Activated CD4-positive, alpha-beta T cell treated with anti-CD3 and anti-CD28 coated beads, Interleukin-2, amount 10 ng/mL, durations not matched to agents 7 days and 5 days (primary cell): ENCODE measurements at regions not wholly inside any gene's neighbourhood (a gene's known extent, or its start where the extent isn't known, plus 50 kb on each side); places are given as distances from the start of the nearest gene placed in this dataset.
"Not testable (repeated sequence)": the region's sequence is repeated elsewhere in the genome, so short reads cannot be mapped to it uniquely, and the experiment has no call there.

ENCODE experiments used
- CTCF ChIA-PET: fragments of 350-600 bp; sonication (Branson Sonifier 250); formaldehyde crosslinking; loops from one replicate; lab custom pipeline; 2021; ENCODE audit warnings: antibody characterized with exemption; lab: Charles Lee
- POLR2A ChIA-PET: fragments of 350-600 bp; sonication (Branson Sonifier 250); formaldehyde crosslinking; loops from one replicate; lab custom pipeline; 2021; ENCODE audit warnings: antibody characterized with exemption; lab: Charles Lee
- DNase-seq: peaks from one replicate; pipeline ENCODE4 v3.0.0-alpha.2; 2020
- H3K27ac Mint-ChIP-seq: one replicate; pipeline ENCODE4 v1.8.0; 2021; ENCODE audit warnings: mild to moderate bottlenecking, moderate library complexity, mixed read lengths
- H3K27me3 Mint-ChIP-seq: one replicate; pipeline ENCODE4 v1.8.0; 2021; ENCODE audit warnings: mixed read lengths
- H3K36me3 Mint-ChIP-seq: one replicate; pipeline ENCODE4 v1.8.0; 2021; ENCODE audit warnings: low read depth, mixed read lengths
- H3K4me1 Mint-ChIP-seq: one replicate; pipeline ENCODE4 v1.8.0; 2021; ENCODE audit warnings: mixed read lengths
- H3K4me3 Mint-ChIP-seq: one replicate; pipeline ENCODE4 v1.8.0; 2021; ENCODE audit warnings: mild to moderate bottlenecking, moderate library complexity, mixed read lengths
- H3K9me3 Mint-ChIP-seq: one replicate; pipeline ENCODE4 v1.8.0; 2021; ENCODE audit warnings: mixed read lengths

DNA sequence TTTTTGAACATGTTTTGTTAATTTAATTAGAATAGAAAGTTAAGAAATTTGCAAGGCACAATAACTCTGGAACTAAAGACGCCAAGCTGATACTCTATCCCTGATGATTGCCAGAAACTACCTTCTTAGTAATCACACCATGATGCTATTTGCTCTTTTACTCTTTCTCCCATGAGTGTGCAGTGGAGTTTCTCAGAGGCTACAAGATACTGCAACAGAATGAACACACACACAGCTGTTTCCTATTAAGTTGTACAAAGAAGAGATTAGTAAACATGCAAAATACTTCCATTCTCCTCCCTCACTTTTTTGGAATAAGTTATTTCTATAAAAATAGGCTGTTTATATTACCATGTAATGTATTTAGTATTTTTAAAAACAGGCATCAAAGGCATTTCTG, 1367.5 kb downstream of the AACS start:
- no peaks in the 10 kb centered on the region for H3K9me3 Mint-ChIP-seq
- no peak overlapping the region for H3K4me3 Mint-ChIP-seq
- H3K27me3 Mint-ChIP-seq = no peaks in the 10 kb centered on the region
- H3K36me3 Mint-ChIP-seq = no peaks in the 10 kb centered on the region
- ChIA-PET CTCF (no interaction called here), POLR2A (no interaction called here)
- H3K27ac Mint-ChIP-seq = no peak overlapping the region
- no peaks in the 10 kb centered on the region for H3K4me1 Mint-ChIP-seq
- no peak for DNase-seq

DNA sequence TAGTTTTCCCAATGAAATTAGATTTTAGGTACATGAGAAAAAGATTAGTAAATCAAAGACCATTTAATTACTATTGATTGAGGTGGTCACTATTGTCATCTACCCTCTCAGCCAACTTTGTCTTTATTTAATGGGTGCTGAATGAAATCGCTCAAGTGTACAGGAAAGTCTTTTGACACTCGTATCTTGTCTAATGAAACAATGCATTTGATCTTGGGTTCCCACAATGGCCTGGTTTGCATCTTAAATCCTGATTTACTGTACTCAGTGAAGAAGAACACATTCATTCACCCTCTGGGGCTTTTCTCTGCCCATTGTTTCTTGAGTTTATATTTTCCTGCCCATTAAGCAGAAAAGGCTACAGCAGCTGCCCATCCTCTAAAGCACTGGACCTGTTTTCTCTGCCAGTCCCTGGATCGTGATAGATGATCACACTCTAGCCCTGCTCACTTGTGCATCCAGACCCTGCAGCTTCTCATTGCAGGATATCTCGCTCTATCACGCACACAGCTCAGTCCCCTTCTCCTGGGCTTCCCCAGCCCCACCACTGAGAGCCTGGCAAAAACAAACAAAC, 1369.3 kb downstream of the AACS start:
- H3K4me3 Mint-ChIP-seq = no peak overlapping the region
- no peak overlapping the region for H3K27ac Mint-ChIP-seq
- no peaks in the 10 kb centered on the region for H3K9me3 Mint-ChIP-seq
- no peaks in the 10 kb centered on the region for H3K27me3 Mint-ChIP-seq
- ChIA-PET POLR2A (no interaction called here), CTCF (no interaction called here)
- no peak for DNase-seq
- H3K36me3 Mint-ChIP-seq = no peaks in the 10 kb centered on the region
- no peaks in the 10 kb centered on the region for H3K4me1 Mint-ChIP-seq

DNA sequence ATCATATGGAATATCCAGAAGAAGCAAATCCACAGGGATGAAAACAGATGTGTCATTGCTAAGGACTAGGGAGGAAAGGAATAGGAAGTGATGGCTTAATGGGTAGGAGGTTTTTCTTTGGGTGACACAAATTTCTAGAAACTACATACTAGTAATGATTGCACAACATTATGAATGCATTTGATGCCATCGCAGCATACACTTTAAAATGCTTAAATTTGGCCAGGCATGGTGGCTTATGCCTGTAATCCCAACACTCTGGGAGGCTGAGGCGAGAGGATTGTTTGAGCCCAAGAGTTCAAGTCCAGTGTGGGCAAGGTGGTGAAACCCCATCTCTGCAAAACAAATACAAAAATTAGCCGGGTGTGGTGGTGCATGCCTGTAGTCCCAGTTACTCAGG, 1370.8 kb downstream of the AACS start:
- H3K4me1 Mint-ChIP-seq = no peaks in the 10 kb centered on the region
- ChIA-PET CTCF (no interaction called here), POLR2A (no interaction called here)
- no peaks in the 10 kb centered on the region for H3K9me3 Mint-ChIP-seq
- no peak overlapping the region for H3K27ac Mint-ChIP-seq
- H3K36me3 Mint-ChIP-seq = no peaks in the 10 kb centered on the region
- H3K4me3 Mint-ChIP-seq = no peak overlapping the region
- H3K27me3 Mint-ChIP-seq = no peaks in the 10 kb centered on the region
- DNase-seq = no peak

DNA sequence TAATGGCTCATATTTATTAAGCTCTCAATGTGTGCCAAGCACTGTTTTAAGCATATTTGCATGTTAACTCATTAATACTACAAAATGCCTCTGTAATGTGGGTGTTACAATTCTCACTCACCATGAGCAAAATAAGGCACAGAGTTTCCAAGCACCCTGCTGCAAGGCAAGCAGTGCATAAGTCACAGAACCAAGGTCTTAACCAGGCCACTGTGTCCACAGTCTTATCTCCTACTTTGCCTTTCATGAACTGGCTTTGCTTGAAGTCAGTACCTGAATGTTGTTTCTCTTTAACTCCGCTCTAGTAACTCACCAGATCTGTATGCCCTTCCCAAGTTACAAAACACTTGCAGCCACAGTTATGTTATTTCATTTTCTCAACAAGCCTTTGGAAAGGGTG, 1372.7 kb downstream of the AACS start:
- Mint-ChIP-seq H3K27ac (no peak overlapping the region), H3K4me1 (no peaks in the 10 kb centered on the region), H3K4me3 (no peak overlapping the region), H3K9me3 (peaks cover 2% of the 10 kb centered on the region), H3K27me3 (no peaks in the 10 kb centered on the region), H3K36me3 (no peaks in the 10 kb centered on the region)
- no peak for DNase-seq
- POLR2A ChIA-PET = no interaction called here
- CTCF ChIA-PET = no interaction called here

DNA sequence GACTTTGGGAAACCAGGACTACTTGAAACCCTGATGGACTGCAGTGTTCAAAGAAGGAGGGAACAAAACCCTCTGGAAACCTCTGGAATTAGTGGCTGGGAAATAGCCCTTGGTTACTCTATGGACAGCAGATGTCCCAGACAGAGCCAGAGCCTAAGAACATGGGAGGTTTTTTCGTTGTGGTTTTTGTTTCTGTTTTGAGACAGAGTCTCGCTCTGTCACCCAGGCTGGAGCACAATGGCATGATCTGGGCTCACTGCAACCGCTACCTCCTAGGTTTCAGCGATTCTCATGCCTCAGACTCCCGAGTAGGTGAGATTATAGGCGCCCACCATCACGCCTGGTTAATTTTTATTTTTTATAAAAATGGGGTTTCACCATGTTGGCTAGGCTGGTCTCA, 1378.7 kb downstream of the AACS start:
- CTCF ChIA-PET = no interaction called here
- Mint-ChIP-seq H3K27ac (no peak overlapping the region), H3K4me1 (no peaks in the 10 kb centered on the region), H3K4me3 (no peak overlapping the region), H3K9me3 (peaks cover 6% of the 10 kb centered on the region), H3K36me3 (no peaks in the 10 kb centered on the region), H3K27me3 (no peaks in the 10 kb centered on the region)
- DNase-seq = no peak
- POLR2A ChIA-PET = no interaction called here

DNA sequence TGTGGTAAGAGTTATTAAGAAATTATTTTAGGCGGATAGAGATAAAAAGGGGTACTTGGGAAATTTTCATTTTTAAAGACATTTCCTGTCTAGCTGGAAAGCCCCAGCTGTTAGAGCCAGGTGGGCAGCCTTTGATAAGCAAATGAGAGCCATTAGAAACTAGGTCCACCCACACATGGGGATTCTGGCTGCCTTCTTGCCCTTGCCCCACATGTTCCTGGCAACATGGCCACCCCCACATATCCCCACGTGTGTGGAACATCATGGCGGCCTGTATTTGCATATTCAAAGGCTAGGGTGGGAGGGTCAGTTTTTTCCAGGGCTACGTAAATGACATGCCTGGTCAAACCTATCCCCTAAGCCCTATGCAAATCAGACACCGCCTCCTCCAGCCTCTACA, 1382.1 kb downstream of the AACS start:
- Mint-ChIP-seq H3K9me3 (peaks cover 8% of the 10 kb centered on the region), H3K27ac (no peak overlapping the region), H3K27me3 (no peaks in the 10 kb centered on the region), H3K36me3 (no peaks in the 10 kb centered on the region), H3K4me1 (no peaks in the 10 kb centered on the region), H3K4me3 (no peak overlapping the region)
- CTCF ChIA-PET = no interaction called here
- POLR2A ChIA-PET = no interaction called here
- no peak for DNase-seq

DNA sequence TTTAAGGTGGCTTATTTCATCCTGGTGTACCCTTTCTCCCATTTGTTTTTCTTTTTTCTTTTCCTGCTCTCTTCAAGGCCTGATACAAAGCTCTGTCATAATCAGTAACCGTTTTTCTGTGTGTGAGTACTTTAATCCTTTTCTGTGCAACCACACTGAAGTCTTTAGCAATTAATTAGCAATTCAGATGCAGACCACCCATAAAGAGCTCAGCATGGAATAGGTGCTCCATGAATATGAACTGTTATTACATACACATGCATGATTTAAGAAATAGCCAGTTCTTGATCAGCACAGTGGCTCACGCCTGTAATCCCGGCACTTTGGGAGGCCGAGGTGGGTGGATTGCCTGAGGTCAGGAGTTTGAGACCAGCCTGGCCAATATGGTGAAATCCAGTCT, 1386.6 kb downstream of the AACS start:
- H3K4me3 Mint-ChIP-seq = no peak overlapping the region
- no peaks in the 10 kb centered on the region for H3K36me3 Mint-ChIP-seq
- H3K9me3 Mint-ChIP-seq = peaks cover 8% of the 10 kb centered on the region
- ChIA-PET POLR2A (no interaction called here), CTCF (no interaction called here)
- no peaks in the 10 kb centered on the region for H3K27me3 Mint-ChIP-seq
- no peak overlapping the region for H3K27ac Mint-ChIP-seq
- H3K4me1 Mint-ChIP-seq = no peaks in the 10 kb centered on the region
- no peak for DNase-seq

DNA sequence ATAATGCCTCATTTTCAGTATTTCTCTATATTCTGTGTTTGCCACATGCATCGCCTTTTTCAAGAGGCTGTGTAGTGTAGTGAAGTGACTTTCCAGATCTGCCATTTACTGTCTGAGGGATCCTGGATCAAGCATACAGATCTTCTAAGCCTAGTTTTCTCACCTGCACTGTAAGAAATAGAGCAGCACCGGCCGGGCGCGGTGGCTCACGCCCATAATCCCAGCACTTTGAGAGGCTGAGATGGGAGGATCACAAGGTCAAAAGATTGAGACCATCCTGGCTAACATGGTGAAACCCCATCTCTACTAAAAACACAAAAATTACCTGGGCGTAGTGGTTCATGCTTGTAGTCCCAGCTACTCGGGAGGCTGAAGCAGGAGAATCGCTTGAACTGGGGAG, 1387.5 kb downstream of the AACS start:
- H3K27me3 Mint-ChIP-seq, H3K4me3 Mint-ChIP-seq, H3K36me3 Mint-ChIP-seq, DNase-seq, POLR2A ChIA-PET, H3K4me1 Mint-ChIP-seq, H3K9me3 Mint-ChIP-seq, H3K27ac Mint-ChIP-seq, CTCF ChIA-PET: not testable (repeated sequence)

DNA sequence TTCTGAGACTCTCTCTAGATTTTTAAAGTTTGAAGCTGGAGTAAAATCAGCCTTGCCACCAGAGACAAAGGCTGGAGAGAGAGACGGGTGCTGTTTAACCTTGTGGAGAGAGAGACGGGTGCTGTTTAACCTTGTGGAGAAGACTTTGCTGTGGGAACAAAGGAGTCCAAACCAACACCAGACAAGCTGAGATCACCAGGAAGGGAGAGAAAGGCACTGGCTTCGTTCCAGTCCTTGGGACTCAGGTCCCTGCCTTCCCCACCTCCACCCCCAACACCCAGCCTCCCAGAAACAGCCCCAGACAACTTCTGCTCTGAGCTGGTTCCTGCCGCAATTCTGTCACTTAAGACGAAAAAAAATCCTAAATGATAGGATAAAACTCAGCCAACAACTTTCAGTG, 1389.3 kb downstream of the AACS start:
- Mint-ChIP-seq H3K36me3 (no peaks in the 10 kb centered on the region), H3K27ac (no peak overlapping the region), H3K4me1 (no peaks in the 10 kb centered on the region), H3K9me3 (peaks cover 1% of the 10 kb centered on the region), H3K4me3 (no peak overlapping the region), H3K27me3 (no peaks in the 10 kb centered on the region)
- ChIA-PET CTCF (no interaction called here), POLR2A (no interaction called here)
- no peak for DNase-seq

DNA sequence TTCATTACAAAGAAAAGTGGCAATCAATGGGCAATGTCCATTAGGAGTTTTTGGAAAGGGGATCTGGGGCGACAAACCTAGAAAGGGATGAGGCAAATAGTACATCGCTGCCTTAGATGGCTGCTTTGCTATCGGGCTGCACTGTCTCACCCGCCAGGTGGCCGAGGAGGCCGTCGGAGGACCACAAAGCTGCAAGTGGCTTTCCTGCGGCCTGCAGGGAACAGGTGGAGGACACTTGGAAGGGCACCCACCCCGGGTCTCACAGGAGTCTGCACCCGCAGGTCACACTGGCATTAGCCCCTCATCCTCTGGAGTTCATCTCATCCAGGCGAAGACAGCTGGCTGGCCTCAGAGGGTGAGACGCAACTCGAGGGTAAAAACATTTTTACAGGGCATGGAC, 1392.5 kb downstream of the AACS start:
- no peak for DNase-seq
- Mint-ChIP-seq H3K27me3 (no peaks in the 10 kb centered on the region), H3K36me3 (no peaks in the 10 kb centered on the region), H3K4me3 (no peak overlapping the region), H3K27ac (no peak overlapping the region), H3K4me1 (no peaks in the 10 kb centered on the region), H3K9me3 (no peaks in the 10 kb centered on the region)
- POLR2A ChIA-PET = no interaction called here
- CTCF ChIA-PET = no interaction called here

DNA sequence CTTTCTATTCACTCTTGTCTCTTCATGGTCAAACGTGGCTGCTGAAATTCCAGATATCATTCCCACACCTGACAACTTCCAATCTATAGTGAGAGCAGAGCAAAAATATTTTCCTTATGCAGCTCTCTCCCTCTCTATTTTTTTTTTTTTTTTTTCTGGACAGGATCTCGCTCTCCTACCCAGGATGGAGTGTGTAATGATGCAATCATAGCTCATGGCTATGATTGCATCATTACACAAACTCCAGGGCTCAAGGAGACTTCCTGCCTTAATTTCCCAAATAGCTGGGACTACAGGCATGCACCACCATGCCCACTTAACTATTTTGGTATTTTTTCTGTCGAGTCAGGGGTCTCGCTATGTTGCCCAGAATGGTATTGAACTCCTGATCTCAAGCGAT, 1398.9 kb downstream of the AACS start:
- Mint-ChIP-seq H3K9me3 (no peaks in the 10 kb centered on the region), H3K4me3 (no peak overlapping the region), H3K27me3 (no peaks in the 10 kb centered on the region), H3K36me3 (no peaks in the 10 kb centered on the region), H3K27ac (no peak overlapping the region), H3K4me1 (no peaks in the 10 kb centered on the region)
- no peak for DNase-seq
- CTCF ChIA-PET = no interaction called here
- POLR2A ChIA-PET = no interaction called here

DNA sequence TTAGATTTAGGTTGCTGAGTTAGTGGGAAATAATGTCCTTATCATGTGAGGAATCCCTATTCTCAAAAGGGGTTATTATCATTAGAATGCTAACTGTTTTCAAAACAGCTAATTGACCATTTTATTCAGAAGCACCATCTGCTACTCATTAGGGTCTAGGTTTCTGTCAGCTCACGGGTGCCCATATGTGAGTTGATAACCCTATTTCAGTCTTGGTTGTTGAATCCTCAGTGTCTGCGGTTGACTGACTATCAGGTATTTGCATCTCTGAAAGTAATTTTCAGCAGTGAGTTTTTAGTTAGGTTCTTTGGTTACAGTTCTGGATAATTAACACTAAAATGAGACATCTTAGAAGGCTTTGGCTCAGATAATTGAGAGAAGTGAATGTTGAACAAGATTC, 1404.0 kb downstream of the AACS start:
- no peak for DNase-seq
- ChIA-PET POLR2A (no interaction called here), CTCF (no interaction called here)
- Mint-ChIP-seq H3K36me3 (no peaks in the 10 kb centered on the region), H3K27ac (no peak overlapping the region), H3K4me1 (no peaks in the 10 kb centered on the region), H3K4me3 (no peak overlapping the region), H3K9me3 (peaks cover 11% of the 10 kb centered on the region), H3K27me3 (no peaks in the 10 kb centered on the region)

DNA sequence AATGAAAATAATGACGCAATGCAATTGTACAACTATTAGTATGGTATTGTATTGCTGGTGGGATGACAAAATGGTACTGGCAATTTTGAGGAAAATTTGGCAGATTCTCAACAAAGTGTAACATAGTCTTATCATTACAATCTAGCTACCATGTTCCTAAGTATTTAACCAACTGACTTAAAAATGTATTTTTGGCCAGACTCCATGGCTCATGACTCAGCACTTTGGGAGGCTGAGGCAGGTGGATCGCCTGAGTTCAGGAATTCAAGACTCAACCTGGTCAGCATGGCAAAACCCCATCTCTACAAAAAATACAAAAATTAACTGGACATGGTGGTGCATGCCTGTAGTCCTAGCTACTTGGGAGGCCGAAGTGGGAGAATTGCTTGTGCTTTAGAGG, 1409.5 kb downstream of the AACS start:
- Mint-ChIP-seq H3K27me3 (no peaks in the 10 kb centered on the region), H3K4me3 (no peak overlapping the region), H3K36me3 (no peaks in the 10 kb centered on the region), H3K4me1 (no peaks in the 10 kb centered on the region), H3K9me3 (peaks cover 22% of the 10 kb centered on the region), H3K27ac (no peak overlapping the region)
- CTCF ChIA-PET = no interaction called here
- no peak for DNase-seq
- POLR2A ChIA-PET = no interaction called here

DNA sequence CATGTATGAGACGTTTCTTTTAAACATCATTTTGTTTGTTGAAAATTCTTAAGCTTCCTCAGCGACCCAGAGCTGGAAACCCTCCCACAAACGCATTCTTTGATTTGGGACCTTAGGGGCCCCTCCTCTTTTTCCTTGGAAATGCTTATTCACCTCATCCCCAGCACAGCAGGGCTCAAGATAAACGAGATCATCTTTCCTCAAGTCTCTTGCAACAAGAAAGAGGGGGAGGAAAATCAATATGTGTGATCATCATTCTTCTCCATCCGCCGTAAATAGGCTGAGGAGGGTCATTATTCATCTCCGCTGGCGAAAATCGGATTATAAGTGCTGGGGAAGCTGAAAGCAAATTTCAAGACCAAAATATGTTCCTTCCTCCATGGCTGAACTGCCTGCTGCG, 1415.2 kb downstream of the AACS start:
- H3K9me3 Mint-ChIP-seq = peaks cover 9% of the 10 kb centered on the region
- H3K27ac Mint-ChIP-seq = no peak overlapping the region
- no peaks in the 10 kb centered on the region for H3K4me1 Mint-ChIP-seq
- no peak for DNase-seq
- no peaks in the 10 kb centered on the region for H3K36me3 Mint-ChIP-seq
- ChIA-PET CTCF (no interaction called here), POLR2A (no interaction called here)
- H3K27me3 Mint-ChIP-seq = no peaks in the 10 kb centered on the region
- H3K4me3 Mint-ChIP-seq = no peak overlapping the region
